ENCODE measurements at regions not wholly inside any gene's neighbourhood (a gene's known extent, or its start where the extent isn't known, plus 50 kb on each side); places are given as distances from the start of the nearest gene placed in this dataset.

GRCh38 chr9:104386425-104387069, 117.5 kb upstream of the OR13F1 start:
- Histone ChIP-seq H3K27ac (ENCODE audit: insufficient read length, low read depth, low read length) (no peak overlapping the region), H2BK12ac (ENCODE audit: insufficient read length, low read depth, low read length) (no peak overlapping the region), H3K4ac (ENCODE audit: low read depth, low read length) (no peak overlapping the region), H3K56ac (ENCODE audit: insufficient read length, low read depth, low read length) (no peak overlapping the region), H2BK20ac (ENCODE audit: low read depth, low read length, poor library complexity, severe bottlenecking) (no peak overlapping the region), H3K4me2 (ENCODE audit: insufficient read depth, insufficient read length, low read length) (no peak overlapping the region), H3K79me2 (ENCODE audit: insufficient read depth, low read length) (no peaks in the 10 kb centered on the region), H3K18ac (ENCODE audit: insufficient read length, low read depth, low read length) (no peak overlapping the region), H3K23ac (ENCODE audit: insufficient read length, low read depth, low read length) (no peak overlapping the region), H2BK120ac (ENCODE audit: low read depth, low read length, poor library complexity, severe bottlenecking) (no peak overlapping the region), H3K23me2 (ENCODE audit: insufficient read length, low read depth, low read length, poor library complexity, severe bottlenecking) (no peaks in the 10 kb centered on the region), H2BK5ac (ENCODE audit: insufficient read length, low read length) (no peak overlapping the region), H3K4me1 (ENCODE audit: insufficient read depth, low read length) (no peaks in the 10 kb centered on the region), H3K27me3 (ENCODE audit: insufficient read depth, low read length) (no peaks in the 10 kb centered on the region), H4K20me1 (ENCODE audit: control insufficient read depth, insufficient read depth, insufficient read length) (no peaks in the 10 kb centered on the region), H3K9me3 (ENCODE audit: control insufficient read depth, low read depth, low read length) (no peaks in the 10 kb centered on the region), H3K14ac (ENCODE audit: insufficient read depth, low read length) (no peak overlapping the region), H3T11ph (ENCODE audit: low read length) (no peak overlapping the region), H2BK15ac (ENCODE audit: low read depth, low read length) (no peak overlapping the region), H3K9ac (ENCODE audit: extremely low read depth, insufficient read length, low read length) (no peak overlapping the region), H4K91ac (ENCODE audit: insufficient read length, low read depth, low read length) (no peak overlapping the region), H4K8ac (replicated peaks; ENCODE audit: insufficient read length, low read depth, low read length) (no peak overlapping the region), H2AK5ac (ENCODE audit: insufficient read length, low read length) (no peak overlapping the region), H3K79me1 (ENCODE audit: insufficient read depth, low read depth, low read length, poor library complexity, severe bottlenecking) (no peaks in the 10 kb centered on the region), H2AFZ (ENCODE audit: low read length) (no peak overlapping the region), H4K5ac (ENCODE audit: insufficient read length, low read depth, low read length) (no peak overlapping the region)
- H3K27me3 Mint-ChIP-seq (ENCODE audit: low read depth) = no peaks in the 10 kb centered on the region
- peaks cover 11 to 15% of the 10 kb centered on the region in 2 experiments for H3K4me1 Mint-ChIP-seq
- H3K9me3 Mint-ChIP-seq = no peaks in the 10 kb centered on the region
- H3K4me3 Mint-ChIP-seq = no peak overlapping the region
- WGBS (ENCODE audit: extremely low coverage, insufficient read length, low lambda C conversion rate) = no CpG with 5 or more reads among the region's 1 CpG
- no peak for DNase-seq
- H3K36me3 Mint-ChIP-seq (ENCODE audit: insufficient read depth in 1 of 3, low read depth in 3 of 3) = no peaks in the 10 kb centered on the region
- TF ChIP-seq, protein P1, sequence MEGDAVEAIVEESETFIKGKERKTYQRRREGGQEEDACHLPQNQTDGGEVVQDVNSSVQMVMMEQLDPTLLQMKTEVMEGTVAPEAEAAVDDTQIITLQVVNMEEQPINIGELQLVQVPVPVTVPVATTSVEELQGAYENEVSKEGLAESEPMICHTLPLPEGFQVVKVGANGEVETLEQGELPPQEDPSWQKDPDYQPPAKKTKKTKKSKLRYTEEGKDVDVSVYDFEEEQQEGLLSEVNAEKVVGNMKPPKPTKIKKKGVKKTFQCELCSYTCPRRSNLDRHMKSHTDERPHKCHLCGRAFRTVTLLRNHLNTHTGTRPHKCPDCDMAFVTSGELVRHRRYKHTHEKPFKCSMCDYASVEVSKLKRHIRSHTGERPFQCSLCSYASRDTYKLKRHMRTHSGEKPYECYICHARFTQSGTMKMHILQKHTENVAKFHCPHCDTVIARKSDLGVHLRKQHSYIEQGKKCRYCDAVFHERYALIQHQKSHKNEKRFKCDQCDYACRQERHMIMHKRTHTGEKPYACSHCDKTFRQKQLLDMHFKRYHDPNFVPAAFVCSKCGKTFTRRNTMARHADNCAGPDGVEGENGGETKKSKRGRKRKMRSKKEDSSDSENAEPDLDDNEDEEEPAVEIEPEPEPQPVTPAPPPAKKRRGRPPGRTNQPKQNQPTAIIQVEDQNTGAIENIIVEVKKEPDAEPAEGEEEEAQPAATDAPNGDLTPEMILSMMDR (conservative IDR thresholded peaks at IDR 0.05) = peak; percentile 92
- H3K27ac Mint-ChIP-seq = no peak overlapping the region

All from H9 (cell line).